ENCODE measurements at regions not wholly inside any gene's neighbourhood (a gene's known extent, or its start where the extent isn't known, plus 50 kb on each side); places are given as distances from the start of the nearest gene placed in this dataset.

DNA sequence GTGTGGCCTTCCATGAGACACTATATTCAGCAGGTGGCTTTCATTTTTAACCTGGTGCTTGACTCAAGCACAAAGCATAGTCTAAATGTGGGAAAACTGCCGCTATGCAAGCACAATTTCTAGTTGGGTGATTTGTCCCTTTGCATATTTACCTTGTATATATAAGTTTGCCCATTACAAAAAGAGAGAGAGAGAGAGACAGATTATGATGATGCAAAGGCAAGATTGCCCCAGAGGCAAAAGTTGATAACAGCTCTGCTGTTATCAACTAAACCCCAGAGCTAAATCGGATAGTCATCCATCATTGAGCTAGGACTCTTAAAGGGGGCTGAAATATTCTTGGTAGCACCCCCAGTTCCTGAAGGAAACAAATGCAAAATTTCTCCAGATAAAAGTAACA is 141.5 kb downstream of the AQP9 start (continued):
- TF ChIP-seq, protein P1, sequence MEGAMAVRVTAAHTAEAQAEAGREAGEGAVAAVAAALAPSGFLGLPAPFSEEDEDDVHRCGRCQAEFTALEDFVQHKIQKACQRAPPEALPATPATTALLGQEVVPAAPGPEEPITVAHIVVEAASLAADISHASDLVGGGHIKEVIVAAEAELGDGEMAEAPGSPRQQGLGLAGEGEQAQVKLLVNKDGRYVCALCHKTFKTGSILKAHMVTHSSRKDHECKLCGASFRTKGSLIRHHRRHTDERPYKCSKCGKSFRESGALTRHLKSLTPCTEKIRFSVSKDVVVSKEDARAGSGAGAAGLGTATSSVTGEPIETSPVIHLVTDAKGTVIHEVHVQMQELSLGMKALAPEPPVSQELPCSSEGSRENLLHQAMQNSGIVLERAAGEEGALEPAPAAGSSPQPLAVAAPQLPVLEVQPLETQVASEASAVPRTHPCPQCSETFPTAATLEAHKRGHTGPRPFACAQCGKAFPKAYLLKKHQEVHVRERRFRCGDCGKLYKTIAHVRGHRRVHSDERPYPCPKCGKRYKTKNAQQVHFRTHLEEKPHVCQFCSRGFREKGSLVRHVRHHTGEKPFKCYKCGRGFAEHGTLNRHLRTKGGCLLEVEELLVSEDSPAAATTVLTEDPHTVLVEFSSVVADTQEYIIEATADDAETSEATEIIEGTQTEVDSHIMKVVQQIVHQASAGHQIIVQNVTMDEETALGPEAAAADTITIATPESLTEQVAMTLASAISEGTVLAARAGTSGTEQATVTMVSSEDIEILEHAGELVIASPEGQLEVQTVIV (IDR thresholded peaks at IDR 0.05; ENCODE audit: borderline replicate concordance, partially characterized antibody) = no peak
- TF ChIP-seq IKZF2 (IDR thresholded peaks at IDR 0.05) = no peak
- no peak for TF ChIP-seq PAX8 (IDR thresholded peaks at IDR 0.05)

DNA sequence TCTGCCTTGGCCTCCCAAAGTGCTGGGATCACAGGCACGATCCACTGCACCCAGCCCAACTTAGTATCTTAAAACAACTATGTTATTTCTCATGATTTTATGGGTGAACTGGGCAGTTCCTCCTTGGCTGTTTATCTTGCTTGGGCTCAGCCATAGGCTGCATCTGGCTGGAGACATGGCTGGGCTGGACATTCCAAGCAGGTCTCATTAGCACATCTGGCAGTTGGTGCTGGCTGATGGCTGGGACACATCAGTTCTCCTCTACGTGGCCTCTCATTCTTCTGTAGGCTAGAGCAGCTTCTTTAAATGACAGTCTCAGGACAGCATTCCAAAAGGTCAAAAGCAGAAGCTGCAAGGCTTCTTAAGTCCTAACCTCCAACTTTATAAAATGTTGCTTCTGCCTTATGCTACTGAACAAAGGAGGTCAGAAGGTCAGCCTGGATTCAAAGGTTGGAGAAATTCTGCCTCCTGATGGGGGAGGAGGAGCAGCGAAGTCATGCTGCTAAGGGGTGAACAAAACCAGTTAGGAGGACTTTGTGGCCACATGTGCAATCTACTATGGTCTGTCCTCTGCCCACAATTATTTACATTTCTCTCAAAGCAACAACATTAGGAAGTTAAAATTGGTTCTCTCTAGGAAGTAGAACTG is 144.0 kb downstream of the AQP9 start:
- WGBS (ENCODE audit: insufficient coverage, insufficient replicate concordance, low lambda C conversion rate, missing lambda C conversion rate) = 17% methylated on average over 3 of the region's 3 CpGs
- H3K27ac ChIP-seq (ENCODE audit: control insufficient read depth, insufficient read depth) = no peak overlapping the region
- H3K36me3 ChIP-seq (ENCODE audit: control insufficient read depth in 2 of 2, insufficient read depth in 2 of 2, low read length in 1 of 2) = no peaks in the 10 kb centered on the region
- no peak overlapping the region for H3K9ac ChIP-seq (ENCODE audit: control insufficient read depth, insufficient read depth, low read length)
- no peak overlapping the region for H3K4me3 ChIP-seq
- H4K20me1 ChIP-seq (ENCODE audit: control insufficient read depth, insufficient read depth) = no peaks in the 10 kb centered on the region
- in situ Hi-C loops (cut with MboI) (no loop called here), intact Hi-C loops (cut with micrococcal nuclease; ENCODE audit: unreplicated experiment) (no loop called here)
- H2AFZ ChIP-seq (ENCODE audit: control insufficient read depth, low read depth, low read length) = no peak overlapping the region
- no peaks in the 10 kb centered on the region for H3K4me1 ChIP-seq (ENCODE audit: control insufficient read depth, insufficient read depth, low read length)
- ChIA-PET RAD21 (ENCODE audit: unreplicated experiment) (no interaction called here), CTCF (interaction anchor here (0.7 kb wide), 1 partner anchor 249 kb away, joined by 3 read pairs; no protein-coding TSS in a partner anchor), SMC1A (ENCODE audit: uncharacterized antibody, unreplicated experiment) (interaction anchor here (1.5 kb wide), 1 partner anchor 50 kb away, joined by 3 read pairs; no protein-coding TSS in a partner anchor), POLR2A (no interaction called here)
- FAIRE-seq (no peak), DNase-seq (ENCODE audit: low read depth, low spot score) (no peak), ATAC-seq (no peak)
- H3K27me3 ChIP-seq (replicated peaks in 1 of 2; ENCODE audit: control insufficient read depth in 2 of 2, insufficient read depth in 2 of 2, low read length in 1 of 2) = no peaks in the 10 kb centered on the region
- H3K79me2 ChIP-seq (ENCODE audit: control insufficient read depth, insufficient read depth, low read length) = no peaks in the 10 kb centered on the region
- H3K9me3 ChIP-seq (replicated peaks; ENCODE audit: control insufficient read depth, insufficient read depth, low read length) = no peaks in the 10 kb centered on the region
- BruUV-seq (replicated peaks) = no TSS peak
- no peak overlapping the region for H3K4me2 ChIP-seq (ENCODE audit: control insufficient read depth, insufficient read depth)
- TF ChIP-seq ZNF207 (IDR thresholded peaks at IDR 0.05; ENCODE audit: borderline replicate concordance) (no peak), IKZF2 (IDR thresholded peaks at IDR 0.05) (no peak), RELA (IDR thresholded peaks at IDR 0.05; ENCODE audit: borderline replicate concordance, partially characterized antibody) (no peak), SREBF1 (IDR thresholded peaks at IDR 0.05; ENCODE audit: low read length) (no peak), CREB1 (IDR thresholded peaks at IDR 0.05; ENCODE audit: low read depth) (no peak), RUNX3 (IDR thresholded peaks at IDR 0.05; ENCODE audit: low read length) (no peak; the same call in 1 of the 2 replicates), RB1 (IDR thresholded peaks at IDR 0.05; ENCODE audit: borderline replicate concordance) (no peak), ZZZ3 (IDR thresholded peaks at IDR 0.05; ENCODE audit: control insufficient read depth, insufficient read length, low read depth) (no peak), ASH2L (IDR thresholded peaks at IDR 0.05; ENCODE audit: borderline replicate concordance, low read depth) (no peak), WRNIP1 (IDR thresholded peaks at IDR 0.05; ENCODE audit: borderline replicate concordance, low read depth, low read length) (no peak), CBFB (IDR thresholded peaks at IDR 0.05; ENCODE audit: low read depth) (no peak), RCOR1 (conservative IDR thresholded peaks at IDR 0.05; ENCODE audit: low read depth, low read length) (no peak), ZSCAN29 (IDR thresholded peaks at IDR 0.05) (no peak)
- TF ChIP-seq, protein P2, sequence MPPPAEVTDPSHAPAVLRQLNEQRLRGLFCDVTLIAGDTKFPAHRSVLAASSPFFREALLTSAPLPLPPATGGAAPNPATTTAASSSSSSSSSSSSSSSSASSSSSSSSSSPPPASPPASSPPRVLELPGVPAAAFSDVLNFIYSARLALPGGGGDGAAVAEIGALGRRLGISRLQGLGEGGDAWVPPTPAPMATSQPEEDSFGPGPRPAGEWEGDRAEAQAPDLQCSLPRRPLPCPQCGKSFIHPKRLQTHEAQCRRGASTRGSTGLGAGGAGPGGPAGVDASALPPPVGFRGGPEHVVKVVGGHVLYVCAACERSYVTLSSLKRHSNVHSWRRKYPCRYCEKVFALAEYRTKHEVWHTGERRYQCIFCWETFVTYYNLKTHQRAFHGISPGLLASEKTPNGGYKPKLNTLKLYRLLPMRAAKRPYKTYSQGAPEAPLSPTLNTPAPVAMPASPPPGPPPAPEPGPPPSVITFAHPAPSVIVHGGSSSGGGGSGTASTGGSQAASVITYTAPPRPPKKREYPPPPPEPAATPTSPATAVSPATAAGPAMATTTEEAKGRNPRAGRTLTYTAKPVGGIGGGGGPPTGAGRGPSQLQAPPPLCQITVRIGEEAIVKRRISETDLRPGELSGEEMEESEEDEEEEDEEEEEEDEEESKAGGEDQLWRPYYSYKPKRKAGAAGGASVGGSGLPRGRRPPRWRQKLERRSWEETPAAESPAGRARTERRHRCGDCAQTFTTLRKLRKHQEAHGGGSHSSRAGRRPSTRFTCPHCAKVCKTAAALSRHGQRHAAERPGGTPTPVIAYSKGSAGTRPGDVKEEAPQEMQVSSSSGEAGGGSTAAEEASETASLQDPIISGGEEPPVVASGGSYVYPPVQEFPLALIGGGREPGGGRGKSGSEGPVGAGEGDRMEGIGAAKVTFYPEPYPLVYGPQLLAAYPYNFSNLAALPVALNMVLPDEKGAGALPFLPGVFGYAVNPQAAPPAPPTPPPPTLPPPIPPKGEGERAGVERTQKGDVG (CRISPR knock-in tag; IDR thresholded peaks at IDR 0.05) = no peak
- TF ChIP-seq, protein P1 (IDR thresholded peaks at IDR 0.05; ENCODE audit: borderline replicate concordance, partially characterized antibody) = no peak
